ENCODE measurements at regions not wholly inside any gene's neighbourhood (a gene's known extent, or its start where the extent isn't known, plus 50 kb on each side); places are given as distances from the start of the nearest gene placed in this dataset.

- TF ChIP-seq CTCF (IDR thresholded peaks at IDR 0.05; ENCODE audit: low read depth, low read length, poor library complexity, severe bottlenecking), result no peak
- no peak for TF ChIP-seq EZH2phosphoT487 (IDR thresholded peaks at IDR 0.05; ENCODE audit: borderline replicate concordance, low read length)
Measured at GRCh38 chr13:40316301-40316700, 350.1 kb downstream of the FOXO1 start.
